SH-SY5Y (cell line): ENCODE measurements at regions not wholly inside any gene's neighbourhood (a gene's known extent, or its start where the extent isn't known, plus 50 kb on each side); places are given as distances from the start of the nearest gene placed in this dataset.

Experiments used
- GATA2 ChIP-seq: IDR thresholded peaks from 2 replicates; pipeline ENCODE4 v1.6.1; 2011; ENCODE audit warnings: mild to moderate bottlenecking, low read depth, low read length
- GATA3 ChIP-seq: IDR thresholded peaks from 2 replicates; pipeline ENCODE4 v1.6.1; 2011; ENCODE audit warnings: low read depth, mild to moderate bottlenecking, low read length, moderate library complexity

DNA sequence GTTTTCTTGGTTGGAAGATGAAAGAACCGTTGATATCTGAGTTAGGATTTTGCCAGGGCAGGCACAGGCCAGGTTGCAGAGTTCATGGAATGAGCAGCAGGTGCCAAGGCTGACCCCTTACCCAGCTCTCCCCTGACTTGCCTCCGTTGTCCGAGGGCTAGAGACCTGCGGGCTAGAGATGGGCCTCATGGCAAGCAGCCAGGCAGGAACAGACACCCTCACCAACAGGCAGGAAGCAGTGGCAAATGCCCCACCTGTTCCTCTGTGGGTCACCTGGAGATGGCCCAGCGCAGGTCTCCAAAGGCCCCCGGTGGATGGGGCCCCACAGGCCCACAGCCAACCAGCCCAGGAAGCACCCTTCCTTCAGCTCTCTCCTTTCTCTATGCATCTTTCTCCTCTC is 186.7 kb upstream of the PMEPA1 start:
- TF ChIP-seq GATA2, result no peak
- no peak for TF ChIP-seq GATA3
